IMR-90 (cell line): ENCODE measurements at regions not wholly inside any gene's neighbourhood (a gene's known extent, or its start where the extent isn't known, plus 50 kb on each side); places are given as distances from the start of the nearest gene placed in this dataset.

Experiments used
- ATAC-seq: fragments of 200-7000 bp; cut with Tn5 transposase; 2 replicates; pipeline ENCODE4 v1.9.1; 2020; ENCODE audit warnings: low read depth, mild to moderate bottlenecking, moderate library complexity
- BruUV-seq: library from RNA; stranded (reverse); fragments of 400-500 nt; replicated peaks from 2 replicates; lab custom pipeline; 2021; lab: Mats Ljungman, UMichigan
- CTCF ChIA-PET: fragments of 300-600 bp; formaldehyde crosslinking; extraction: SDS; loops from one replicate; lab custom pipeline; 2021; ENCODE audit warnings: antibody characterized with exemption; lab: Yijun Ruan, JAX
- POLR2A ChIA-PET: fragments of 300-600 bp; sonication (Branson Sonifier 250); formaldehyde crosslinking; loops from one replicate; lab custom pipeline; 2022; ENCODE audit warnings: antibody characterized with exemption; ENCODE audit not compliant: unreplicated experiment; lab: Charles Lee
- DNase-seq: peaks from one replicate; pipeline ENCODE4 v3.0.0; 2013
- H2AFZ ChIP-seq: replicated peaks from 2 replicates; pipeline ENCODE3; 2013; ENCODE audit warnings: low read length, mild to moderate bottlenecking; ENCODE audit not compliant: poor library complexity
- H2AK5ac ChIP-seq: 2 replicates; pipeline ENCODE4 v1.6.1; 2013; ENCODE audit warnings: low read depth, low read length, inconsistent platforms
- H2AK9ac ChIP-seq: replicated peaks from 2 replicates; pipeline ENCODE3; 2013; ENCODE audit warnings: mild to moderate bottlenecking, low read depth, low read length, moderate library complexity; ENCODE audit not compliant: poor library complexity
- H2BK120ac ChIP-seq: 2 replicates; pipeline ENCODE4 v1.6.1; 2013; ENCODE audit warnings: low read depth, low read length, inconsistent platforms
- H2BK15ac ChIP-seq: 3 replicates; pipeline ENCODE4 v1.6.1; 2013; ENCODE audit warnings: low read depth, low read length, inconsistent platforms
- H2BK20ac ChIP-seq: 2 replicates; pipeline ENCODE4 v1.6.1; 2013; ENCODE audit warnings: low read depth, mild to moderate bottlenecking, inconsistent platforms, low read length, moderate library complexity
- H2BK5ac ChIP-seq: 2 replicates; pipeline ENCODE4 v1.6.1; 2013; ENCODE audit warnings: mild to moderate bottlenecking, low read depth, low read length, inconsistent platforms; ENCODE audit not compliant: poor library complexity, severe bottlenecking
- H3K14ac ChIP-seq: replicated peaks from 2 replicates; pipeline ENCODE4 v1.6.1; 2013; ENCODE audit warnings: low read depth, low read length, inconsistent platforms
- H3K18ac ChIP-seq: 2 replicates; pipeline ENCODE4 v1.6.1; 2013; ENCODE audit warnings: low read depth, low read length, control low read depth
- H3K23ac ChIP-seq: 2 replicates; pipeline ENCODE4 v1.6.1; 2013; ENCODE audit warnings: low read depth, low read length, inconsistent platforms
- H3K27ac ChIP-seq: 2 replicates; pipeline ENCODE4 v1.5.1; 2013; ENCODE audit warnings: mild to moderate bottlenecking, control low read depth, low read length; ENCODE audit not compliant: insufficient read depth
- H3K27me3 ChIP-seq: 2 replicates; pipeline ENCODE4 v1.6.1; 2013; ENCODE audit warnings: low read length; ENCODE audit not compliant: control insufficient read depth, insufficient read depth
- H3K36me3 ChIP-seq: 2 replicates; pipeline ENCODE4 v1.6.1; 2013; ENCODE audit warnings: low read length, mixed read lengths; ENCODE audit not compliant: control insufficient read depth, insufficient read depth
- H3K4ac ChIP-seq: 2 replicates; pipeline ENCODE4 v1.6.1; 2013; ENCODE audit warnings: low read depth, low read length, inconsistent platforms
- H3K4me1 ChIP-seq: 2 replicates; pipeline ENCODE4 v1.6.1; 2013; ENCODE audit warnings: low read length, mixed read lengths; ENCODE audit not compliant: control insufficient read depth, insufficient read depth
- H3K4me2 ChIP-seq: 2 replicates; pipeline ENCODE4 v1.6.1; 2013; ENCODE audit warnings: low read depth, mild to moderate bottlenecking, control low read depth, low read length, moderate library complexity
- H3K4me3 ChIP-seq: 2 replicates; pipeline ENCODE4 v1.5.1; 2013; ENCODE audit warnings: low read depth, mild to moderate bottlenecking, control low read depth, low read length, moderate library complexity; ENCODE audit not compliant: insufficient read depth
- H3K56ac ChIP-seq: 2 replicates; pipeline ENCODE4 v1.6.1; 2013; ENCODE audit warnings: low read length, inconsistent platforms; ENCODE audit not compliant: insufficient read depth; ENCODE audit errors: extremely low read depth
- H3K79me1 ChIP-seq, 2 experiments: 2 replicates each; pipeline ENCODE4 v1.6.1; 2013; ENCODE audit warnings: low read length in 2 of 2, inconsistent platforms in 1 of 2, low read depth in 1 of 2
- H3K9ac ChIP-seq: 2 replicates; pipeline ENCODE4 v1.6.1; 2013; ENCODE audit warnings: low read depth, low read length, control low read depth
- H3K9me1 ChIP-seq: 2 replicates; pipeline ENCODE4 v1.6.1; 2013; ENCODE audit warnings: low read length, inconsistent platforms; ENCODE audit not compliant: insufficient read depth
- H3K9me3 ChIP-seq: 2 replicates; pipeline ENCODE4 v1.6.1; 2013; ENCODE audit warnings: low read length; ENCODE audit not compliant: control insufficient read depth, insufficient read depth
- H4K20me1 ChIP-seq: 2 replicates; pipeline ENCODE4 v1.6.1; 2013; ENCODE audit warnings: low read length, inconsistent platforms; ENCODE audit not compliant: insufficient read depth
- H4K5ac ChIP-seq: 2 replicates; pipeline ENCODE4 v1.6.1; 2013; ENCODE audit warnings: mild to moderate bottlenecking, low read depth, low read length, control low read depth
- H4K8ac ChIP-seq, 2 experiments: 2 replicates each; pipeline ENCODE4 v1.6.1; 2013; ENCODE audit warnings: low read depth in 2 of 2, low read length in 2 of 2, control low read depth in 1 of 2, inconsistent platforms in 1 of 2
- H4K91ac ChIP-seq: 2 replicates; pipeline ENCODE4 v1.6.1; 2013; ENCODE audit warnings: low read depth, low read length, inconsistent platforms; ENCODE audit not compliant: insufficient read depth
- CHD1 ChIP-seq: IDR thresholded peaks from 2 replicates; pipeline ENCODE4 v1.6.1; 2012; ENCODE audit warnings: low read depth, low read length, improper control_type of control experiment
- FOS ChIP-seq: fragments of 150-350 bp; IDR thresholded peaks from 2 replicates; pipeline ENCODE4 v1.6.1; 2016; ENCODE audit warnings: low read depth, low read length
- MAFK ChIP-seq: IDR thresholded peaks from 2 replicates; pipeline ENCODE4 v1.6.1; 2012; ENCODE audit warnings: low read depth, low read length, improper control_type of control experiment
- MXI1 ChIP-seq: IDR thresholded peaks from 2 replicates; pipeline ENCODE4 v1.6.1; 2012; ENCODE audit warnings: low read depth, mild to moderate bottlenecking, low read length, moderate library complexity, borderline replicate concordance
- RAD21 ChIP-seq: IDR thresholded peaks from 2 replicates; pipeline ENCODE4 v1.6.1; 2012; ENCODE audit warnings: low read length, improper control_type of control experiment
- RCOR1 ChIP-seq: IDR thresholded peaks from 2 replicates; pipeline ENCODE4 v1.6.1; 2012; ENCODE audit warnings: mild to moderate bottlenecking, low read length, improper control_type of control experiment; ENCODE audit not compliant: insufficient replicate concordance
- RFX5 ChIP-seq: IDR thresholded peaks from 2 replicates; pipeline ENCODE4 v1.8.0; 2012; ENCODE audit warnings: low read depth, mild to moderate bottlenecking, low read length, moderate library complexity
- SMC3 ChIP-seq: fragments of 150-350 bp; IDR thresholded peaks from 2 replicates; pipeline ENCODE4 v1.6.1; 2016; ENCODE audit warnings: low read depth, mild to moderate bottlenecking, antibody characterized with exemption, low read length, moderate library complexity
- USF2 ChIP-seq: fragments of 150-350 bp; IDR thresholded peaks from 2 replicates; pipeline ENCODE4 v1.6.1; 2017; ENCODE audit warnings: mild to moderate bottlenecking, antibody characterized with exemption, low read length, low read depth
- WGBS, 2 experiments: methylation state at CpG; one replicate each; pipeline versions ENCODE4 v1.1.5 to v1.1.7; 2013; ENCODE audit warnings: missing lambda C conversion rate in 2 of 2; ENCODE audit not compliant: insufficient read length in 1 of 2; ENCODE audit errors: extremely low coverage in 2 of 2; 5-methylcytosine and 5-hydroxymethylcytosine counted together
- dilution Hi-C: fragments of 300-500 bp; cut with HindIII; formaldehyde crosslinking; loops from one replicate; pipeline ENCODE4 v1.14.3; 2018; ENCODE audit warnings: low sequenced_read_pairs; ENCODE audit not compliant: unreplicated experiment
- in situ Hi-C: fragments of 300-500 bp; cut with MboI; formaldehyde crosslinking; loops from 3 replicates; pipeline ENCODE4 v1.14.3; 2019; ENCODE audit warnings: low sequenced_read_pairs, inconsistent platforms, mixed read lengths
- intact Hi-C: fragments of 100-400 bp; cut with micrococcal nuclease; formaldehyde crosslinking; loops from 2 replicates; pipeline ENCODE4 v1.10.0; 2022
- TF ChIP-seq, protein P1 (sequence below): conservative IDR thresholded peaks from 2 replicates; pipeline ENCODE4 v1.5.1; 2012; ENCODE audit warnings: mild to moderate bottlenecking, low read depth, low read length, improper control_type of control experiment

- Histone ChIP-seq H4K8ac (peak overlapping the region in 1 of 2 experiments; percentile 55; a peak in 2 of 4 replicates), H3K9me1 (peaks cover 9% of the 10 kb centered on the region), H2AK5ac (peak overlapping the region; percentile 54; the same call in 1 of the 2 replicates), H3K79me1 (no peaks in the 10 kb centered on the region), H4K91ac (no peak overlapping the region), H2BK20ac (no peak overlapping the region), H3K9me3 (no peaks in the 10 kb centered on the region; the same call in 1 of the 2 replicates), H3K9ac (no peak overlapping the region), H3K23ac (peak overlapping the region; percentile 42; the same call in 1 of the 2 replicates), H3K18ac (no peak overlapping the region), H3K27me3 (no peaks in the 10 kb centered on the region; the same call in 1 of the 2 replicates), H3K4me2 (no peak overlapping the region), H3K27ac (no peak overlapping the region), H2BK5ac (no peak overlapping the region), H2BK15ac (0 out of 3 replicates have a peak overlapping the region, but pooled peaks have one; percentile 83), H2AFZ (peak overlapping the region; percentile 74), H4K5ac (no peak overlapping the region), H2AK9ac (no peak overlapping the region), H3K14ac (0 out of 2 replicates have a peak overlapping the region, but pooled peaks have one; percentile 20), H3K56ac (no peak overlapping the region), H3K4me1 (peaks cover 11% of the 10 kb centered on the region), H3K4ac (no peak overlapping the region), H3K4me3 (no peak overlapping the region), H3K36me3 (no peaks in the 10 kb centered on the region), H2BK120ac (peak overlapping the region; percentile 39; the same call in 1 of the 2 replicates), H4K20me1 (no peaks in the 10 kb centered on the region)
- CTCF ChIA-PET = no interaction called here
- dilution Hi-C loops (no loop called here), in situ Hi-C loops (no loop called here), intact Hi-C loops (no loop called here)
- ATAC-seq (no peak; the same call in 1 of the 2 replicates), DNase-seq (no peak)
- TF ChIP-seq SMC3 = no peak
- TF ChIP-seq RAD21 = no peak
- no peak for TF ChIP-seq CHD1
- no peak for TF ChIP-seq RFX5
- no peak for TF ChIP-seq FOS
- TF ChIP-seq, protein P1, sequence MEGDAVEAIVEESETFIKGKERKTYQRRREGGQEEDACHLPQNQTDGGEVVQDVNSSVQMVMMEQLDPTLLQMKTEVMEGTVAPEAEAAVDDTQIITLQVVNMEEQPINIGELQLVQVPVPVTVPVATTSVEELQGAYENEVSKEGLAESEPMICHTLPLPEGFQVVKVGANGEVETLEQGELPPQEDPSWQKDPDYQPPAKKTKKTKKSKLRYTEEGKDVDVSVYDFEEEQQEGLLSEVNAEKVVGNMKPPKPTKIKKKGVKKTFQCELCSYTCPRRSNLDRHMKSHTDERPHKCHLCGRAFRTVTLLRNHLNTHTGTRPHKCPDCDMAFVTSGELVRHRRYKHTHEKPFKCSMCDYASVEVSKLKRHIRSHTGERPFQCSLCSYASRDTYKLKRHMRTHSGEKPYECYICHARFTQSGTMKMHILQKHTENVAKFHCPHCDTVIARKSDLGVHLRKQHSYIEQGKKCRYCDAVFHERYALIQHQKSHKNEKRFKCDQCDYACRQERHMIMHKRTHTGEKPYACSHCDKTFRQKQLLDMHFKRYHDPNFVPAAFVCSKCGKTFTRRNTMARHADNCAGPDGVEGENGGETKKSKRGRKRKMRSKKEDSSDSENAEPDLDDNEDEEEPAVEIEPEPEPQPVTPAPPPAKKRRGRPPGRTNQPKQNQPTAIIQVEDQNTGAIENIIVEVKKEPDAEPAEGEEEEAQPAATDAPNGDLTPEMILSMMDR = no peak
- no peak for TF ChIP-seq RCOR1
- TF ChIP-seq MXI1 = no peak
- TF ChIP-seq MAFK = no peak
- no peak for TF ChIP-seq USF2
- 87% methylated on average over 3 of the region's 15 CpGs; no CpG with 5 or more reads in 1 of the 2 experiments for WGBS, 2 experiments
- POLR2A ChIA-PET = no interaction called here
- BruUV-seq = no TSS peak
Measured at GRCh38 chr17:17398943-17399926, 77.6 kb upstream of the MED9 start.
